ENCODE measurements at regions not wholly inside any gene's neighbourhood (a gene's known extent, or its start where the extent isn't known, plus 50 kb on each side); places are given as distances from the start of the nearest gene placed in this dataset.

DNA sequence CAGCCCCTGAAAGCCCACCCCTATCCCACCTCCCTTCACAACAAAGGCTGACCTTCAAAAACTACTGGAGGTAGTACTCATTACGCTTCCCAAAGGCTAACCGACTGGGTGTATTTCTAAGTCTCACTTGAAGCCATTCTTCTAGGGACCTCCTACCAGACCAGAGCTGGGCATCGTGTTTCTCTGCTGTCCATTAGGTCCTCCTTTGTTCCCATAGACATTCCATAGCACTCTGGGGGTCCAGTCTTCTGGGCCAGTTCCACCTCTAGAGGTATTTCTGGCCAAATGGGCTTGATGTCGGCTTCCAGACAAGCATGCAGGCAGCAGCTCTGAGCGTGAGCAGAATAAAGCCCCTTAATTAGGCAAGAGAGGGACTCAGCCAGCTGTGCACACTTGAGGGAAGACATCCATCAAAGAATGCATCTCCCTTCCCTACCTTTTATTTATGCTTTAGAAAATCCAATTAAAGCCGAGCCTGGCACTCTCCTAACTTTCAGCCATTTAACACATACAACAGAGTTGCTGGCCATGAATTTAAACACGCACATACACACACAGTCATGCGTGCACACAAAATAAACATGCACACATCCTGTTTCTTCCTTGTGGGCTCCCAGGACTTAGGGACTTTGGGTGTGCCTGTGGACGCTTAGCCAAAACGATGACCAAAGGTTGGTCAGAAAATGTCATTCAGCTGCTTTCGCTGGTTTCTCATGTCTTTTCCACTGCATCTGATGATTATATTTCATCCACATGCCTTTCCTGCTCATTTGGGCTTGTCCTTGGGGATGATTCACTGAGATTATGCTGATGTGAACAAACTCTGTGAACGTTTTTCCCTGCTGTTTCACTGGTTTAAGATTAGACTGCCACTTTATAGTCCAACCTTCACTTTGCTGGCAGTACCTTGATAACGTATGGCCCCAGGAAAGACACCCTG is 362.0 kb upstream of the NFE2L3 start:
- no peak for DNase-seq

DNA sequence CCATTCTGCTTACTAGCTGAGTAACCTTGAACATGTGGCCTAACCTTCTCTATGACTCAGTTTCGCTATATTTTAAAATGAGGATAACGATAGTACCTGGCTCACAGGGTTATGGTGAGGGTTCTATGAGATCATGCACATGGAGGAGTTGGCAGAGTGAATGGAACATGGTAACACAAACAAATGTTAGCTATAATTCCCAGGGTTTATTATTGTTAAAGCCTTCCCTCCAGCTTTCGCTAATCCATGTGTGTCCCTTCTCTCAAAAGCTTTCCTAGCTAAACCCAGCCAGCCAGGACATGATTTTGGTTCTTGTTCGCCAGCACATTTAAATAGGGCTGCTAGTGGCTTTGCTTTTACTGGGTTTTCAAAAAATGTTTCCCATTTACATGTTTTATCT is 361.0 kb upstream of the NFE2L3 start:
- no peak for DNase-seq

DNA sequence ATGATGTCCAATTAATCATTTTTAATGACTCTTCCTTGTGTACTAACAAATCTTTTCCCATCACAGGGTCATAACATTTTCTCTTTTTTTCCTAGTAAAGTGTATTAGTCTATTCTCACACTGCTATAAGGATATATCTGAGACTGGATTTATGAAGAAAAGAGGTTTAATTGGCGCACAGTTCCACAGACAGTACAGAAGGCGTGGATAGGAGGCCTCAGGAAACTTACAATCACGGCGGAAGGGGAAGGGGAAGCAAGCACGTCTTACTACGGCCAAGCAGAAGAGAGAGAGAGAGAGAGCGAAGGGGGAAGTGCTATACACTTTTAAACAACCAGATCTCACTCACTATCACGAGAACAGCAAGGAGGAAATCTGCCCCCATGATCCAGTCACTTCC is 359.4 kb upstream of the NFE2L3 start:
- no peak for DNase-seq

DNA sequence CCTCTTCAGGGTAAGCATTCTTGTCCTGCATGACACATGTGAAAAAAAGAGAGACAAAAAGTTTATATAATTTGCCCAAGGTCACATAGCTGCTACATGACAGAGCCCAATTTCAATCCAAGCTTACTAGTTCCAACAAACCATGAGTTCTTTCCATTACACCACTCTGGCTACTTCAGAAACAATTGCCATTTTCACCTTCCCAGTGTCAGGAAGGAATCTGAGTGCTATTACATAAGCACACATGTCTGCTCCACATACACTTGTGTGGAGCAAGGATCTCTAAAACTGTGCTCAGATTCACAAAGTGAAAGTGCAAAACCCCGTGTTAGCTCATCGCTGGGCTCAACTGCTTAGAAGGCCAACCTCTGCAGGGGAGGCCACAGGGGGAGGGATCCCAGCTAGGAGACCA is 356.2 kb upstream of the NFE2L3 start:
- no peak for DNase-seq

DNA sequence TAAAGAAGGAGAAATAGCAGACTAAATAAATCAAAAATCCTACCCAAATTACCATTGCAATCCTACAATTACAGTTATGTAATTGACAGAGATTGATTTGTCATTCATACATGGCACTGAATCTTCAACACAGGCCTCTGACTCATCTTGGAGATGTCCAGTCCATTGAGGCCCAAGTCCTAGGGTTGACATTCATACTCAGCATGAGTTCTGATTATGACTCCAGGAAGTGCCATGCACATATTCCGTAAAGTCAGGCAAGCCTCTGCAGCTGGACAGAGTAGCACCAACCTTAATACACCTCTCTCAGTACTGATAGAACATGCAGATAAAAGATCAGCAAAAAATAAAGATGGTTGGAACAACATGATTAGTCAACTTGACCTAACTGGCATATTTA is 353.7 kb upstream of the NFE2L3 start:
- DNase-seq = no peak

DNA sequence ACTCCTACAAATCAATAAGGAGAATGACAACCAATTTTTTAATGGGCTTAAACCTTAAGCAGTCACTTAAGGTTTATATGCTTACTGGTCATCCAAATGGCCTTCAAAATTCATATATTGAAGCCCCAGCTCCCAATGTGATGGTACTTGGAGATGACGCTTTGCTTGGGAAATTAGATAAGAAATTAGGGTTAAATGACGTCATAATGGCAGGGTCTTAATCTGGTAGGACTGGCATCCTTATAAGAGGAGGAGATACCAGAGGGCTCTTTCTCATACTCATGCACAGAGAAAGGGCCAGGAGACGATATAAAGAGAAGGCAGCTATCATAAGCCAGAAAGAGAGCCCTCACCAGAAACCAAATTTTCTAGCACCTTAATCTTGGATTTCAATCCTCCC is 350.8 kb upstream of the NFE2L3 start:
- no peak for DNase-seq

DNA sequence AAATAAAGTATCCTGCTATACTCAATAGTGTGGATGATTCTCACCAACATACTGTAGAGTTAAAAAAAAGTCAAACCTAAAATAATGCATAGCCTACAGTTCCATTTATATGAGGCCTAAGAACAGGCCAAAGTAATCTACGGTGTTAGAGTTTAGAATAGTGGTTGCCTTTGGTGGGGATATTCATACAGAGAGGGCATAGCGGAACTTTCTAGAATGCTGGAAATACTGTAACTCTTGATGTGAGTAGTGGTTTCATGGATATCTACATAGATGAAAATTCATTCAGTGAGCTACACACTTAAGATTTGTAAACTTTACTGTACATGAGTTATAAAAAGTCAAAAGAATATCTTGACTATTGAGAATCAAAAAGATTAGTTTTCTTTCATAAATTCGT is 349.9 kb upstream of the NFE2L3 start:
- no peak for DNase-seq

DNA sequence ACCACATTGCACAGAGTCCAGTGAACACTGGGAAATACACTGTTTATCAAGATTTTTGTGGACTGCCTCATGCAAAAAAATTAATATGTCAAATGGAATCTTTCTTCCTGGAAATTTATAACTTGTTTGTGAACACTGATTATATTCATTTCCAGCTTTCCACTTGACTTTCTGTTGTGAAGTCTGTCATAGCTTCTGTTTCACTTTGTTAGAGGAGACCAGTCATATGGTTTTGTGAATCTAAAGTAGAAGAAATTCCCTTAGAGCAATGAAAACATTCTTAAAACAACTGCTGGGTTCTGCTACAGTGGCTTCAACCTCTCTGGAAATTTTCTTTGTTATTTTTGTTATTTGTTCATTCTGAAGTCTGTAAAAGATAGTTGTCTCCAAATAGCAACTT is 349.5 kb upstream of the NFE2L3 start:
- DNase-seq = no peak

DNA sequence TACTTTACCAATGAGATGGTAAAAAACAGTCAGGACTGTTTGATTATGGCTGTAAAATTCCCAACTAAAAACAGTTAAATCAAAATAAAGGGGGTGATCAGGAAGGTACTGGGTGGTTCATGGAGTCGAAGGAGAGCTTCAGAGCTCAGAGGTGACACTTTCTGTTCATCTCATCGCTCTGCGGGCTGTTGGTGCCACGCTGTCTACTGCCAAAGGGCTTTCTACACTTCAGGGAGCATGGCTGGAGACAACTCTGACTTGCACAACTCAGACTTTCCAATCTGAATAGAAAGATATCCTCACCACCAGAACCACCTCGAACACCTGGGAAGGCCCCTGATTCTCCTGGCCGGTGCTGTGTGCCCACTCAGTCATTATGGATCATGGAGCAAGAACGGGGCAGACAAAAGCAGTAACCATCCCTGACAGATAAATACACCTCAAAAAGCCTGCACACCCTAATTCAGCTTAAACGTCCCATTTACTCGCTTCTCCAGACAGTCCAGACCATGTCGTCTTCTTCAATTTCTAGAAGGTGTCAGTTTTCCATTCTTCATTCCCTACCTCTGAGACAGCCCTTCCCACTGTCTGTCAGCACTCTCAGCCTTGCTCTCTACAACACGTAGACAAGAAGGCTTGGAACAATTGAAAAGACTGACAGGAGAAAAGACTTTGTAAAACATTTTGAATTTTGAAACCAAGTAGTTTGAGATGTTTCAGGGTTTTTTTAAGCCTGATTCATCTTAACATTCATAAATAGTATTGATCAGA is 348.7 kb upstream of the NFE2L3 start:
- DNase-seq = no peak

DNA sequence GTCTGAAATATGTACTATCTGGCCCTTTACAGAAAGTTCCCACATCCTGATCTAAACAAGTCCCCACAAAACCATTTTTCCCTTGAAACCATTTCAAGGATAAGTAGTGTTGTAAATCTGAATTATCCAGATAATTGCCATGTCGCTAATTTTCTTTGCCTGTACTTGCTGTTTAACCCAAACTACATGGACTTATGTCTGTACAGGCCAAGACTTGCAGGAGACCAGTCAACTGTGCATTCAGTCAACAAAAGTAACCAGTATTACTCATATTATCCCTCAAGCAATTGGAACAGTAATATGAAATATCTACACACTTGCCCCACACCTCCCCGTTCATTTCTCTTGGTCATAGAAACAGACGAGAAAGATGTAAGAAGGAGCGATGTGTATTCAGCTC is 347.8 kb upstream of the NFE2L3 start:
- DNase-seq = no peak

DNA sequence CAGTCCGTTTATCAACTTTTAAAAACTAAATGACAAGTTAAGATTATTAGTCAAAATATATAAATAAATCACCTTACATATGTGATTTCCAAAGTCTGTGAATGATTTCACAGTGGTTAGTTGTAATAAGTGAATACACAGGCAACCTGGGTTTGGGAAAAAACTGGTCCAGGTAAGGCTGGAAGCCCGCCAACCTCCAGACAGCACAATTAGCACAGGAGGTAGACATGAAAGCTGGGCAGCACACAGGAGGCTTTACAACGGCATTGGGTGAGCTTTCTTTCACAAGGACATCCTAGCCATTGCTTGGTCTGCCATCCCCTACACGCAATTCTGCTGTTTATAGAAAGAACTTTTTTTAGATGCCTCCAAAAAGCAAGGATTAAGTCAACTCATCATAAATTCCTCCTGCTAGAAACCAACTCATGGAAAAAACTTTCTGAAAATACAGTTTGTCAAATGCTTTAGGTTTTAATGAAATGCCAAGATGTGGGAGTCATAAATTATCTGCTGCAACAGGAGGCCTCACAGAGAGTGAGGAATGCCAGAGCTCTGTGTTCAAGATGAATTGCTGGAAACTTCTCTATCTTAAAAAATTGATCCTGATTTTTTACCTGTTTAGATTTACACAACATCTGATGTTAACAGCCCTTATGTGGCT is 346.8 kb upstream of the NFE2L3 start:
- no peak for DNase-seq

DNA sequence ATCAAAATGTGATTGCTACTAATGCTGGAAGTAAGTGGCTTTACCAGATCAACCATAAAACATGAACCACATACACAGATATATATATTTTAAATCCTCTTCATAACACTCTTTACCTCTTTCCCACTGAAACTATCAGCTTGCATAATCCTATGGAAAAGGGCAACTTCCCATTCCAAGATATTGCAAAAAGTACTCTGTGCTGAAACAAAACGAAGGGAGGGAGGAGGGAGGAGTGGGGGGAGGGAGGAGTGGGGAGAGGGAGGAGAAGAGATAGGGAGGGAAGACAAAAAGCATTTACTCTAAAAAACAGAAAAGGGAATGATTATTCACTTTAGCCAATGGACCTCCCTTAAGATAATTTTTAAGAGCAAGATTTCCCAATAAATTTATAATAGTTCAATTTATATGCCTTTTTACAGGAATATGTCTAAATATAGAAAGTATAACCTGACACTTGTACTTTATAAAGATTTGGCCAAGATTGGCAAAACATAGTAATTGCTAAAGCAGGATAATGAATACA is 344.8 kb upstream of the NFE2L3 start:
- no peak for DNase-seq

DNA sequence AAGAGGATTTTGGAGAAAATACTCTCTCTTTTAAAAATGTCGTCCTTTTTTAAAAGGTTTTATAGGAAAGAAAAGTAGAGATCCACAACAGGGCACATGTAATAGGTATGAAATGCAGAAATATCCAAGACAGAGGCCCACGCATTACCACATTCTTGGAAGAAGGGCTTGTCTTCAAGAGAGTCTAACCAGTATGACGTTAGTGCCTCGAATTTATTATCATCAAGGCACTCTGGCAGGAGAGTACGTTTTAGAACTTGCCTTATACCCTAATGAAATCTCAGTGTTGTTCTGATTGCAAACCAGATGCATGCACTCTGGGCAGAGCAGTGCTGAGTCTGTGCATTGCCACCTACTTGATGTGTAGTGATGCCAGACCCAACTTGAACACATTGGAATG is 342.6 kb upstream of the NFE2L3 start:
- no peak for DNase-seq

DNA sequence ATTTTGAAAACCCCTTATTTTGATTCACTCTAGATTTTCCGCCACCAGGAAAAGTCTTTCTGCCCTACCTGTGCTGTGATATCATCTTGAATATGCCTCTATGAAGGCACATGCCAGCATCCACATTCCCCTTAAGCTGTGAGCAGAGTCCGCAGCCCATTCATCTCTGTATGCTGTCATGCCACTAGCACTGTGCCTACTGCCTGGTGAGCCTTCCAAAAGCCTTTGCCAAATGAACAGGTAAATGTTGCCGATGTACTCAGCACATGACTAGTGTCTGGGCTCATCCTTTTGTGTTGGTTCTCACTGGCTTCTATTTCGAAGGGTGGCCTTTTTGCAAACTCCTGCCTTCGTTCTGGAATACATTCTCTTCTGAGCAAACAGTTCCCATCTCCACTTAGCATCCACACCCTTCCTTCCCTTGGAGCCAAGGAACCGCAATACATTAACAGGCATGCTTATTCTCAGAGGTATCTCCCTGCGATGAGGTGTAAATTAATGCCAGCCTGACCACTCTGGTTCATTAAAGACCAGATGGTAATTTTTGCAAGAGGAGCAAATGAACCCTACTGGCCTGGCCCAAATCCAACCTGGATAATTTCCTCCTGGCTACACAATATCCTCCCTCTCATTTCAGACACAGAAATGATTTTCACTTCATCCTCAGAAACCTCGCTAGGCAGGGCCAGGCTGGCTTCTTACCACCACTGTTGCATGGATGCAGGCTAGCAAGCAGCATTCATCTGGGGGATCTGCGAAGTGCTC is 339.7 kb upstream of the NFE2L3 start:
- DNase-seq = no peak

DNA sequence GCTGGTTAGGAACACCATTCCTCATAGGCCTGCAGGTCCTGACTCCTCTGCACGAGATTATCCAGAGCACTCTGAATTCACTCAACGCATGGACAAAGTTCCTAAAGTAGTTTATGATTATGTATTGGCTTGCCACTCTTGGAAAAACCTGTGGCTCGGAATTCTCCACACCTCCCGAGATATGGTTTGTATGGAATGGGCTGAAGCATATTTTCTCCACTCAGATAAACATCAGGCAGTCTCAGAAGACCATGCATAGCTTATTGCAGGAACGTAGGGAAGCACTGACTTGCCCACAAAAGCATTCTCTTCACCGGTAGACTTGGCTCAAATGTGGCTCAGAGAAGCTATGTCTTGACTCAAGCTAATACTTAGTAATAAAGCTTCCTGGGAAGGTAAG is 338.6 kb upstream of the NFE2L3 start:
- no peak for DNase-seq

DNA sequence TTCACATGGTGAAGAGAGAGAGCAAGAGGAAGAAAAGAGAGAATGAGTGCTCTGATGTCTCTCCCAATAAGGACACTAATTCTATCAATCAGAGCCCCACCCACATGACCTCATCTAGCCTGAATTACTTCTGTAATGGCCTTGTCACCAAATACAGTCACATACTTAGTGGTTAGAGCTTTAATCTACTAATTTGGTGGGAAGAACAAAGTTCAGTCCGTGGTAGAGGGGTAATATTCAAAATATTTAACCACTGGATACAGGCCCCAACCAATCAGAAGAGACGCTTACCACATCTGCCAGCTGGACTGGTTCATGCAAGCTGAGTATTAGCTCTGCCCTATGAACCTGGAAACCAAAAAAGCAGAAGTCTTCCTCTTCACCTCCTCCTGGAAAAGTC is 336.3 kb upstream of the NFE2L3 start:
- DNase-seq = no peak

DNA sequence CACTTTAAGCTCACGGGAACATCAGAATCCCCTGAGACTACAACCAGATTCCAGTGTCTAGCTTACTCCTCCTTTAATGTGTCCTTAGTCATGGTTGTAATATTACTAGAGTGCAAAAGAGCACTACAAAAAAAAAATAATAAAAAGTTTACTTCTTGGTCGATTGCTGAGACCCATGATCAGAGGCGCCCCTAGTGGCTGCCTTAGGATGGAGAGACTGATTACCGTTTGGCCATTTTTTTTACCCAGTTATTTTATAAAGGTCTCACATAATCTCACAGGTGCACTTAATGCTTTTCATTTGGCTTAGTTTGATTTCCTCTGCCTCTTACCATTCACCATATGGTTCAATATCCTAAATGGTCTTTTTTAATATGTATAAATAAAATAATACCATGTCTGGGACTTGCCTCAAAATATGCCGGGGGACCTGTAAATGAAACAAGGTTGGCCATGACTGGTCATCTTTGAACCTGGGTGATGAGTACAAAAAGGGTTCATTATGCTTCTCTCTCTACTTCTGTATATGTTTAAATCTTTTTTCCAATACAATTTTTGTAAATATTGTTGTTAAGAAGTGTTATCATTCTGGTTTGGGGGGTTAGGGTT is 331.5 kb upstream of the NFE2L3 start:
- no peak for DNase-seq

DNA sequence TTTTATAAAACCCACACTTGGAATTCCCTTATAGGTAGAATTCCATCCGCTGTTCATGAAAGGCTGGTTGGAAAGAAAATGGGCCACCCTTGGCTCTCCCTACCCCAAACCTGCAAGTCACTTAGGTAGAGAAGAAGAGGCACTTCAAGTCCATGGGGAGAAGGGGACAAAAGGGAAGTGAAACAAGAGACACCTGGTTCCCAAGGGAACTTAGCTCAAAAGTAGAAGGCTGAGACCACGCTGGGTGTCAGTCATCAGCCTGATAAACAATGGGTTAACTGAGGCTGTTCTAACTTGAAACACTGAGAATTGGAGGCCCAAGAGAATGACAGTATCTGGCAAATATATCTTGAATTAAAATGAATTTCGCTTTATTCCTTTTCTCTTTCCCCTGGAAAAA is 330.8 kb upstream of the NFE2L3 start:
- DNase-seq = no peak

DNA sequence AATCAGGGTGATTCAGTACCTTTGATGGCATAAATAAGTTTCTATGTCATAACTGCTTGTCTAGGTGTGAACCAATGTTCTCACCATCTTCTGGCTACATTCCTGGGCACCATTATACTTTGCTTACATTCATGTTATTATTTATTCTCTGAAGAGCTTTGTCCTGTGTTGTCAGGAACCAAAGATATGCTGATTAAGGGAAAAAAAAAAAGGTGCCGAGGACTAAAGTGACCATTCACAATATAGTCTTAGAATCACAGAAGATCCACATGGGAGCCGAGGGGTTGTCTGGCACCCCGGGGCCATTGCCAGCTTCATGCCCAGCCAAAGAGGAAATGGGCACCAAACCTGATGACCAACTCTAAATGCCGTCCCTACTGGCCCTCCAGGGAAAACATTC is 329.2 kb upstream of the NFE2L3 start:
- DNase-seq = no peak

DNA sequence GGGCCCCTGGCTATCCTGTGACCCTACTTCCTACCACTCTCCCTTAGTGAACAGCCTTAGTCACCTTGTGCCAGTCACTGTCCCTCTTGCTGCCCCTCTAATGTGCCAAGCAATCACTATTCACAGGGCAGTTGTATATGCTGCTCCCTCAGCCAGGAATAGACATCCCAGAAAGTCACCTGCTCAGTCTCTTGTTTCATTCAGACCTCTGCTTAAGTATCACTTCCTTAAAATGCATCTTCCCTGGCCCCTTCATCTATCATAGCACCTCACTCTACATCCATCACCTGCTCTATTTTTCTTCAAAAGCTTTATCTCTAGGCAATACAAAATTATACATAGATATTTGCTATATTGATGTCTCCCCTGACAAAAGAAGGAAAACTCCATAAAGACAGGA is 328.4 kb upstream of the NFE2L3 start:
- no peak for DNase-seq

DNA sequence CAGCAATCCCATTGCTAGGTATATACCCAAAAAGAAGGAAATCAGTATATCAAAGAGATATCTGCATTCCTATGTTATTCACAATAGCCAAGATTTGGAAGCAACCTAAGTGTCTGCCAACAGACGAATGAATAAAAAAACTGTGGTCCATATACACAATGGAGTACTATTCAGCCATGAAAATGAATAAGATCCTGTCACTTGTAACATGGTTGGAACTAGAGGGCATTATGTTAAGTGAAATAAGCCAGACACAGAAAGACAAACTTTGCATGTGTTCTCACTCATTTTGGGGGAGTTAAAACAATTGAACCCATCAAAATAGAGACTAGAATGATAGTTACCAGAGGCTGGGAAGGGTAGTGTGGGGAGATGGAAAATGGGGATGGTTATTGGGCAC is 323.5 kb upstream of the NFE2L3 start:
- DNase-seq = no peak

DNA sequence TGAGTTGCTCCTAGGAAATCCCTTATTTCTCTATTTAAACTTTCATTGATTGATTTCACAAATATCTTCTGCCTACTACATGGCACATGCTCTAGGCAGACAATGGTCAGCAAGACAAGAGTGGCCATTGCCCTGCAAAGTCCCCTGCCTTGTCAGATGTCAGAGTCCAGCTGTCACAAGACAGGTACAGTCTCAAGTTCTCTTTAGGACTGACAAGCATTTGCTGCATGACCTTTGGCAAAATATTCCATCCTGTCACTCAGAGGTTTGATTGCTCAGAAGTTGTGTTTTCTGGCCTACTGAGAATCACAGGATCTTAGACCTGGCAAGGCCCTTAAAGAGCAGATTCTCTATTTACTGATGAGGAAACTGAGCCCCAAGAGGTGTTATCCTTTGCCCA is 322.3 kb upstream of the NFE2L3 start:
- DNase-seq = no peak

Data from CD4-positive, alpha-beta T cell treated with Interleukin-10 for 1 hour (primary cell).